ENCODE measurements at regions not wholly inside any gene's neighbourhood (a gene's known extent, or its start where the extent isn't known, plus 50 kb on each side); places are given as distances from the start of the nearest gene placed in this dataset.
"Not testable (repeated sequence)": the region's sequence is repeated elsewhere in the genome, so short reads cannot be mapped to it uniquely, and the experiment has no call there.

- intact Hi-C loops (cut with micrococcal nuclease), result loop anchor here in 1 of 2 donors (10.0 kb wide), 1 partner anchor 45 kb away; no protein-coding TSS in a partner anchor
- Histone ChIP-seq H2AFZ (ENCODE audit: insufficient read depth, low read depth, low read length, poor library complexity, severe bottlenecking) (no peak overlapping the region), H3K79me2 (ENCODE audit: insufficient read depth, low read length) (no peaks in the 10 kb centered on the region), H3K9me3 (replicated peaks in 1 of 2; ENCODE audit: control insufficient read depth in 1 of 2, insufficient read depth in 1 of 2, low read length in 2 of 2) (no peaks in the 10 kb centered on the region), H3K4me1 (ENCODE audit: control insufficient read depth in 1 of 2, insufficient read depth in 2 of 2, low read length in 2 of 2) (peaks cover 15 to 21% of the 10 kb centered on the region in 2 donors), H3K36me3 (replicated peaks in 1 of 2; ENCODE audit: control insufficient read depth in 1 of 2, insufficient read depth in 2 of 2, low read length in 2 of 2) (no peaks in the 10 kb centered on the region), H3K9ac (ENCODE audit: insufficient read depth, low read length, poor library complexity, severe bottlenecking) (no peak overlapping the region), H4K20me1 (ENCODE audit: insufficient read depth, low read length) (no peaks in the 10 kb centered on the region), H3K4me3 (replicated peaks in 1 of 3; ENCODE audit: low read depth in 2 of 3, low read length in 3 of 3) (no peak overlapping the region), H3K27ac (ENCODE audit: low read depth in 1 of 2, low read length in 2 of 2) (no peak overlapping the region), H3K4me2 (replicated peaks; ENCODE audit: extremely low read depth, low read length, poor library complexity, severe bottlenecking) (no peak overlapping the region), H3K27me3 (ENCODE audit: control insufficient read depth in 2 of 2, insufficient read depth in 2 of 2, low read length in 2 of 2) (no peaks in the 10 kb centered on the region)
- Mint-ChIP-seq H3K4me1 (peaks cover 19% of the 10 kb centered on the region), H3K4me3 (no peak overlapping the region), H3K27me3 (ENCODE audit: low read depth in 3 of 3) (no peaks in the 10 kb centered on the region), H3K9me3 (peaks cover 0 to 9% (median 0%) of the 10 kb centered on the region in 7 donors), H3K27ac (no peak overlapping the region), H3K36me3 (peaks cover 0 to 2% of the 10 kb centered on the region in 2 donors)
- no peak for DNase-seq
- 94% methylated on average over 2 of the region's 3 CpGs for WGBS (ENCODE audit: insufficient coverage)
- TF ChIP-seq CTCF (IDR thresholded peaks at IDR 0.05), result no peak
These were observed 161.2 kb upstream of the THBS1 start for GRCh38 chr15:39419651-39420050.

GRCh38 chr15:39420123-39420852, 160.6 kb upstream of the THBS1 start:
- not testable (repeated sequence) for H3K9ac ChIP-seq (ENCODE audit: insufficient read depth, low read length, poor library complexity, severe bottlenecking)

GRCh38 chr15:39420853-39421192, 160.1 kb upstream of the THBS1 start:
- DNase-seq, H3K4me3 Mint-ChIP-seq, H3K27ac Mint-ChIP-seq: not testable (repeated sequence)

More at GRCh38 chr15:39420123-39420852, 160.6 kb upstream of the THBS1 start:
- H3K27me3 ChIP-seq (ENCODE audit: control insufficient read depth in 2 of 2, insufficient read depth in 2 of 2, low read length in 2 of 2); H3K27me3 Mint-ChIP-seq (ENCODE audit: low read depth in 3 of 3); H4K20me1 ChIP-seq (ENCODE audit: insufficient read depth, low read length); DNase-seq; H3K9me3 ChIP-seq (replicated peaks in 1 of 2; ENCODE audit: control insufficient read depth in 1 of 2, insufficient read depth in 1 of 2, low read length in 2 of 2); H3K4me2 ChIP-seq (replicated peaks; ENCODE audit: extremely low read depth, low read length, poor library complexity, severe bottlenecking); H3K4me3 ChIP-seq (replicated peaks in 1 of 3; ENCODE audit: low read depth in 2 of 3, low read length in 3 of 3); H3K36me3 ChIP-seq (replicated peaks in 1 of 2; ENCODE audit: control insufficient read depth in 1 of 2, insufficient read depth in 2 of 2, low read length in 2 of 2); intact Hi-C loops (cut with micrococcal nuclease); H3K79me2 ChIP-seq (ENCODE audit: insufficient read depth, low read length); H3K9me3 Mint-ChIP-seq; H3K27ac Mint-ChIP-seq; H3K27ac ChIP-seq (ENCODE audit: low read depth in 1 of 2, low read length in 2 of 2); H2AFZ ChIP-seq (ENCODE audit: insufficient read depth, low read depth, low read length, poor library complexity, severe bottlenecking); H3K4me3 Mint-ChIP-seq; H3K36me3 Mint-ChIP-seq: not testable (repeated sequence)
- 98% methylated on average over 4 of the region's 19 CpGs for WGBS (ENCODE audit: insufficient coverage)
- peaks cover 13% of the 10 kb centered on the region for H3K4me1 Mint-ChIP-seq
- H3K4me1 ChIP-seq (ENCODE audit: control insufficient read depth in 1 of 2, insufficient read depth in 2 of 2, low read length in 2 of 2), result peaks cover 9 to 14% of the 10 kb centered on the region in 2 donors

More at GRCh38 chr15:39420853-39421192, 160.1 kb upstream of the THBS1 start:
- no CpG with 5 or more reads among the region's 14 CpGs for WGBS (ENCODE audit: insufficient coverage)
- H3K27me3 ChIP-seq (ENCODE audit: control insufficient read depth in 2 of 2, insufficient read depth in 2 of 2, low read length in 2 of 2); H3K9me3 ChIP-seq (replicated peaks in 1 of 2; ENCODE audit: control insufficient read depth in 1 of 2, insufficient read depth in 1 of 2, low read length in 2 of 2); H4K20me1 ChIP-seq (ENCODE audit: insufficient read depth, low read length); H3K4me1 ChIP-seq (ENCODE audit: control insufficient read depth in 1 of 2, insufficient read depth in 2 of 2, low read length in 2 of 2); H3K9me3 Mint-ChIP-seq; H3K79me2 ChIP-seq (ENCODE audit: insufficient read depth, low read length); H3K36me3 ChIP-seq (replicated peaks in 1 of 2; ENCODE audit: control insufficient read depth in 1 of 2, insufficient read depth in 2 of 2, low read length in 2 of 2); H3K9ac ChIP-seq (ENCODE audit: insufficient read depth, low read length, poor library complexity, severe bottlenecking); H3K4me1 Mint-ChIP-seq; H3K4me2 ChIP-seq (replicated peaks; ENCODE audit: extremely low read depth, low read length, poor library complexity, severe bottlenecking); H3K36me3 Mint-ChIP-seq; H2AFZ ChIP-seq (ENCODE audit: insufficient read depth, low read depth, low read length, poor library complexity, severe bottlenecking); H3K4me3 ChIP-seq (replicated peaks in 1 of 3; ENCODE audit: low read depth in 2 of 3, low read length in 3 of 3); intact Hi-C loops (cut with micrococcal nuclease); H3K27me3 Mint-ChIP-seq (ENCODE audit: low read depth in 3 of 3); H3K27ac ChIP-seq (ENCODE audit: low read depth in 1 of 2, low read length in 2 of 2): not testable (repeated sequence)
